Esophagus muscularis mucosa (tissue), 4 donors: ENCODE measurements at regions not wholly inside any gene's neighbourhood (a gene's known extent, or its start where the extent isn't known, plus 50 kb on each side); places are given as distances from the start of the nearest gene placed in this dataset.

Source experiments
- DNase-seq: peaks from one replicate; pipeline ENCODE4 v3.0.0-alpha.2; 2017; ENCODE audit errors: extremely low spot score
- H3K27ac ChIP-seq, 4 donors: fragments of 200-600 bp; sonication (generic); replicated peaks in 1 of 4; 1 replicate in 3 of 4; 2 replicates in 1 of 4; pipeline ENCODE4 v1.5.1; 2016 to 2019; ENCODE audit warnings: mild to moderate bottlenecking in 1 of 4
- H3K27me3 ChIP-seq, 4 donors: fragments of 200-600 bp; sonication (generic); one replicate each; pipeline versions ENCODE4 v1.5.1 to v1.6.0; 2016 to 2019
- H3K36me3 ChIP-seq, 4 donors: fragments of 200-600 bp; sonication (generic); one replicate each; pipeline ENCODE4 v1.5.1; 2016 to 2019
- H3K4me1 ChIP-seq, 4 donors: fragments of 200-600 bp; sonication (generic); one replicate each; pipeline ENCODE4 v1.5.1; 2016 to 2019
- H3K4me3 ChIP-seq, 4 donors: fragments of 200-600 bp; sonication (generic); 1 replicate in 2 of 4; 2 replicates in 2 of 4; pipeline ENCODE4 v1.5.1; 2016 to 2019; ENCODE audit warnings: mild to moderate bottlenecking in 4 of 4, moderate library complexity in 1 of 4
- H3K9me3 ChIP-seq, 4 donors: fragments of 200-600 bp; sonication (generic); 1 replicate in 3 of 4; 2 replicates in 1 of 4; pipeline ENCODE4 v1.5.1; 2016 to 2019
- EP300 ChIP-seq: sonication (generic); formaldehyde crosslinking; IDR thresholded peaks from one replicate; pipeline ENCODE4 v1.6.1; 2017; ENCODE audit warnings: antibody characterized with exemption
- POLR2A ChIP-seq: fragments of 450-650 bp; IDR thresholded peaks from one replicate; pipeline ENCODE4 v1.6.1; 2017; ENCODE audit warnings: antibody characterized with exemption, moderate library complexity, mild to moderate bottlenecking, low read depth
- POLR2AphosphoS5 ChIP-seq, 2 donors: sonication (generic); formaldehyde crosslinking; IDR thresholded peaks; one replicate each; pipeline ENCODE4 v1.6.1; 2017; ENCODE audit warnings: antibody characterized with exemption in 2 of 2
- WGBS: methylation state at CpG from one replicate; pipeline ENCODE4 v1.1.5; 2018; 5-methylcytosine and 5-hydroxymethylcytosine counted together
- intact Hi-C: fragments of 100-400 bp; cut with DNase I; formaldehyde crosslinking; loops from one replicate; pipeline ENCODE4 v1.15.1; 2023
- TF ChIP-seq, protein P1 (sequence below), 3 experiments: fragments of 200-600 bp in 2 of 3; fragments of 450-650 bp in 1 of 3; sonication (generic) in 2 of 3; IDR thresholded peaks; one replicate each; pipeline ENCODE4 v1.5.1; 2017 to 2019; ENCODE audit warnings: antibody characterized with exemption in 3 of 3, mild to moderate bottlenecking in 2 of 3, moderate library complexity in 1 of 3

DNA sequence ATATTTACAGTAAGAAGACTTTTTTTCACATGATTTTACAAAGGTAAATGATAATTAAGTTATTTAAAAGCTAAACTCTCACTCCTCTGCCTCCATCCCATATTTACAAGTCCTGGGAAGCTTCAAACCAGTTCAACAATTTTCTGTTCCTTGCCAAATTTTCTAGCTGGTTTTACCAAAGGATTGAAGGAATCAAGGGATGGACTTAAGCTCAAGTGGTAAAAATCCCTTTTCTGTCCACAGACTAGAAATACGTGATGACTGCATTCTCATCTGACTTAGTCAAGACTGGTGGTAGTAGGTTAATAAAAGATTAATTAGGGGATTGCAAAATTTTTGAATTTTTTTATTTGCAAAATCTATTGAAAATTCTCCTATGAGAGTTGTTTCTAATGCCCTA is 297.3 kb downstream of the MTX2 start:
- 94% methylated on average over 1 of the region's 1 CpG for WGBS
- DNase-seq: no peak
- no peak overlapping the region for H3K4me3 ChIP-seq
- no peaks in the 10 kb centered on the region for H3K9me3 ChIP-seq
- no peaks in the 10 kb centered on the region for H3K4me1 ChIP-seq
- no peaks in the 10 kb centered on the region for H3K36me3 ChIP-seq
- intact Hi-C loops: no loop called here
- peaks cover 0 to 30% (median 0%) of the 10 kb centered on the region in 4 donors for H3K27me3 ChIP-seq
- H3K27ac ChIP-seq: no peak overlapping the region
- TF ChIP-seq POLR2A (no peak), EP300 (no peak), POLR2AphosphoS5 (IDR thresholded peaks at IDR 0.05) (no peak)
- TF ChIP-seq, protein P1, sequence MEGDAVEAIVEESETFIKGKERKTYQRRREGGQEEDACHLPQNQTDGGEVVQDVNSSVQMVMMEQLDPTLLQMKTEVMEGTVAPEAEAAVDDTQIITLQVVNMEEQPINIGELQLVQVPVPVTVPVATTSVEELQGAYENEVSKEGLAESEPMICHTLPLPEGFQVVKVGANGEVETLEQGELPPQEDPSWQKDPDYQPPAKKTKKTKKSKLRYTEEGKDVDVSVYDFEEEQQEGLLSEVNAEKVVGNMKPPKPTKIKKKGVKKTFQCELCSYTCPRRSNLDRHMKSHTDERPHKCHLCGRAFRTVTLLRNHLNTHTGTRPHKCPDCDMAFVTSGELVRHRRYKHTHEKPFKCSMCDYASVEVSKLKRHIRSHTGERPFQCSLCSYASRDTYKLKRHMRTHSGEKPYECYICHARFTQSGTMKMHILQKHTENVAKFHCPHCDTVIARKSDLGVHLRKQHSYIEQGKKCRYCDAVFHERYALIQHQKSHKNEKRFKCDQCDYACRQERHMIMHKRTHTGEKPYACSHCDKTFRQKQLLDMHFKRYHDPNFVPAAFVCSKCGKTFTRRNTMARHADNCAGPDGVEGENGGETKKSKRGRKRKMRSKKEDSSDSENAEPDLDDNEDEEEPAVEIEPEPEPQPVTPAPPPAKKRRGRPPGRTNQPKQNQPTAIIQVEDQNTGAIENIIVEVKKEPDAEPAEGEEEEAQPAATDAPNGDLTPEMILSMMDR (IDR thresholded peaks at IDR 0.05): no peak

DNA sequence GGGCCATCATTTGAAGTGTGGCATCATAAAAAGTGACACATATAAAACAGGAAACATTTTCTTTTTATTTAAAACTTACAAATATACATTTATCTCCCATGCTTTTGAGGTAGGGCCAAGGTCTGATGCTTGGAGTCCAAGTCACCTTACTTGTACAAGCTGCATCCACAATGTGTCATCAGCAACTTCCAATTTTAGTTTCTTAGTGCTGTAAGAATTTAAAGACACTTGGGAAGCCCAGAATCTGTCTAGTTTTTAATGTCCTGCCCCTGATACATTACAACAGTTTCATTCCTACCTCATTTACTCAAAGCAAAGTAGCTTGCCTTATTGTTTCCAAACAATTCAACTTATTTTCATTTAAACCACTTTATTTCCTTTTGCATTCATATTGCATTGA is 297.7 kb downstream of the MTX2 start:
- TF ChIP-seq POLR2AphosphoS5 (IDR thresholded peaks at IDR 0.05): no peak
- TF ChIP-seq POLR2A: no peak
- no peak for TF ChIP-seq EP300
- TF ChIP-seq, protein P1 (IDR thresholded peaks at IDR 0.05): no peak
- no peaks in the 10 kb centered on the region for H3K9me3 ChIP-seq
- no peak for DNase-seq
- H3K36me3 ChIP-seq: no peaks in the 10 kb centered on the region
- H3K27me3 ChIP-seq: peaks cover 0 to 30% (median 0%) of the 10 kb centered on the region in 4 donors
- H3K4me3 ChIP-seq: no peak overlapping the region
- no peaks in the 10 kb centered on the region for H3K4me1 ChIP-seq
- no peak overlapping the region for H3K27ac ChIP-seq
- intact Hi-C loops: no loop called here

DNA sequence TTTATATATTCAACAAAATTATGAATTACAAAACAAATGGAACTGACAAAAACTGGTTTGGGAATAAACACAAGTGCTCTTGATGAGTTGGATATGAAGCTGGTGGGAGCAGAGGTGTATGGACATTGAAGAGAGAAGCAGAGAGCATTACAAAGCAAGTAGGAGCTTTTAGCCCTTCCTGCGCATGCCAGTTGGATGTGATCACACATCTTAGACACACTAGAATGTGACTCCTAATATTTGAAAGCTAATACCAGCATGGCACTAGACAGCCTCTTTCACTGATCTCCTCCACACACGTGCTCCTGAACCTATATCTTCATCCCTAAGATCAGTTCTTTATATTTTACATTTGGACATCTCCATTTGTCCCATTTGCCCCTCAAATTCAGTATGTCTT is 298.1 kb downstream of the MTX2 start:
- Histone ChIP-seq H3K4me1 (no peaks in the 10 kb centered on the region), H3K27me3 (peaks cover 0 to 30% (median 0%) of the 10 kb centered on the region in 4 donors), H3K4me3 (no peak overlapping the region), H3K27ac (no peak overlapping the region), H3K36me3 (no peaks in the 10 kb centered on the region), H3K9me3 (no peaks in the 10 kb centered on the region)
- intact Hi-C loops: no loop called here
- TF ChIP-seq, protein P1 (IDR thresholded peaks at IDR 0.05): no peak
- TF ChIP-seq POLR2A (no peak), EP300 (no peak), POLR2AphosphoS5 (IDR thresholded peaks at IDR 0.05) (no peak)
- 87% methylated on average over 2 of the region's 2 CpGs for WGBS
- no peak for DNase-seq

DNA sequence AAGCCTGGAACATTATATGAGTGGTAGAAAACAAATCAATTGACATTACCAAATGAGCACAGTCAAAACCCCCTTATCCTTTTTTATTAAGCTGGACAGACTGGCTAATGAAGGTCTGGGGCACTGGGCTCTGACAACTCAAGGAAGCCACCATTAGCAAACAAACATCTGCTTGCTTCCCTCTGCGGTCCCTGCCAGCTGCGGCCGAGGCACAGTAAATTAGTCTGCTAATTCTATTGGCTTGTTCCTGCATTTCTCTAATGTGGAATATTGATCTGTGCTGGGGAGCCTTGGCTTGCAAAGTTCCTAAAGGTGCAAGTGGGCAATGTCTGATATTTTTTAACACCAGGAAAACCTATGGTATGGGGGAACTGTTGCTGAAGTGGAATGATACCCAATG is 300.3 kb downstream of the MTX2 start:
- Histone ChIP-seq H3K27me3 (peaks cover 0 to 26% (median 0%) of the 10 kb centered on the region in 4 donors), H3K9me3 (no peaks in the 10 kb centered on the region), H3K36me3 (no peaks in the 10 kb centered on the region), H3K27ac (no peak overlapping the region), H3K4me3 (no peak overlapping the region), H3K4me1 (no peaks in the 10 kb centered on the region)
- DNase-seq: no peak
- 91% methylated on average over 3 of the region's 3 CpGs for WGBS
- intact Hi-C loops: no loop called here
- TF ChIP-seq, protein P1 (IDR thresholded peaks at IDR 0.05): no peak
- TF ChIP-seq EP300 (no peak), POLR2A (no peak), POLR2AphosphoS5 (IDR thresholded peaks at IDR 0.05) (no peak)
